ENCODE measurements at regions not wholly inside any gene's neighbourhood (a gene's known extent, or its start where the extent isn't known, plus 50 kb on each side); places are given as distances from the start of the nearest gene placed in this dataset.
A peak's percentile ranks its signal among the peaks of the same experiment; 100 is the strongest.

- TF ChIP-seq EZH2phosphoT487 (IDR thresholded peaks at IDR 0.05; ENCODE audit: low read depth), result no peak
- TF ChIP-seq CTCF (IDR thresholded peaks at IDR 0.05; ENCODE audit: low read depth, low read length), result no peak
- Histone ChIP-seq H3K9me3 (ENCODE audit: insufficient read depth, low read length) (no peaks in the 10 kb centered on the region), H2AFZ (ENCODE audit: low read depth, low read length) (no peak overlapping the region), H4K20me1 (ENCODE audit: insufficient read depth, low read length) (no peaks in the 10 kb centered on the region), H3K27me3 (ENCODE audit: low read depth, low read length) (no peaks in the 10 kb centered on the region), H3K4me1 (ENCODE audit: low read length) (peaks cover 58% of the 10 kb centered on the region), H3K27ac (ENCODE audit: low read length) (peak overlapping the region; percentile 70), H3K4me3 (ENCODE audit: low read length) (0 out of 2 replicates have a peak overlapping the region, but pooled peaks have one; percentile 10), H3K4me2 (ENCODE audit: low read length) (peak overlapping the region; percentile 58), H3K79me2 (ENCODE audit: low read length) (no peaks in the 10 kb centered on the region), H3K9ac (ENCODE audit: low read length) (no peak overlapping the region), H3K36me3 (replicated peaks; ENCODE audit: low read depth, low read length) (no peaks in the 10 kb centered on the region)
Observed at GRCh38 chr3:117600112-117600511, 890.5 kb downstream of the TUSC7 start.

- TF ChIP-seq CTCF (IDR thresholded peaks at IDR 0.05; ENCODE audit: low read depth, low read length) (no peak), EZH2phosphoT487 (IDR thresholded peaks at IDR 0.05; ENCODE audit: low read depth) (no peak)
- Histone ChIP-seq H3K9ac (ENCODE audit: low read length) (no peak overlapping the region), H3K27ac (ENCODE audit: low read length) (peak overlapping the region; percentile 70), H4K20me1 (ENCODE audit: insufficient read depth, low read length) (no peaks in the 10 kb centered on the region), H3K4me2 (ENCODE audit: low read length) (peak overlapping the region; percentile 58), H2AFZ (ENCODE audit: low read depth, low read length) (no peak overlapping the region), H3K4me1 (ENCODE audit: low read length) (peaks cover 58% of the 10 kb centered on the region), H3K79me2 (ENCODE audit: low read length) (no peaks in the 10 kb centered on the region), H3K9me3 (ENCODE audit: insufficient read depth, low read length) (no peaks in the 10 kb centered on the region), H3K27me3 (ENCODE audit: low read depth, low read length) (no peaks in the 10 kb centered on the region), H3K36me3 (replicated peaks; ENCODE audit: low read depth, low read length) (no peaks in the 10 kb centered on the region), H3K4me3 (ENCODE audit: low read length) (0 out of 2 replicates have a peak overlapping the region, but pooled peaks have one; percentile 10)
Observed at GRCh38 chr3:117600666-117601065, 891.1 kb downstream of the TUSC7 start.

- Histone ChIP-seq H3K36me3 (replicated peaks; ENCODE audit: low read depth, low read length) (no peaks in the 10 kb centered on the region), H3K4me1 (ENCODE audit: low read length) (peaks cover 58% of the 10 kb centered on the region), H2AFZ (ENCODE audit: low read depth, low read length) (no peak overlapping the region), H3K79me2 (ENCODE audit: low read length) (no peaks in the 10 kb centered on the region), H3K4me2 (ENCODE audit: low read length) (peak overlapping the region; percentile 67), H3K27ac (ENCODE audit: low read length) (peak overlapping the region; percentile 72; the same call in 1 of the 2 replicates), H4K20me1 (ENCODE audit: insufficient read depth, low read length) (no peaks in the 10 kb centered on the region), H3K9ac (ENCODE audit: low read length) (no peak overlapping the region), H3K4me3 (ENCODE audit: low read length) (peak overlapping the region; percentile 23), H3K27me3 (ENCODE audit: low read depth, low read length) (no peaks in the 10 kb centered on the region), H3K9me3 (ENCODE audit: insufficient read depth, low read length) (no peaks in the 10 kb centered on the region)
- TF ChIP-seq CTCF (IDR thresholded peaks at IDR 0.05; ENCODE audit: low read depth, low read length) (no peak), EZH2phosphoT487 (IDR thresholded peaks at IDR 0.05; ENCODE audit: low read depth) (no peak)
Observed at GRCh38 chr3:117602058-117602644, 892.6 kb downstream of the TUSC7 start.

- H2AFZ ChIP-seq (ENCODE audit: low read depth, low read length), result no peak overlapping the region
- H3K27me3 ChIP-seq (ENCODE audit: low read depth, low read length), result no peaks in the 10 kb centered on the region
- H3K9ac ChIP-seq (ENCODE audit: low read length), result peak overlapping the region; percentile 15; the same call in 1 of the 2 replicates
- peaks cover 58% of the 10 kb centered on the region for H3K4me1 ChIP-seq (ENCODE audit: low read length)
- no peaks in the 10 kb centered on the region for H4K20me1 ChIP-seq (ENCODE audit: insufficient read depth, low read length)
- TF ChIP-seq EZH2phosphoT487 (IDR thresholded peaks at IDR 0.05; ENCODE audit: low read depth) (no peak), CTCF (IDR thresholded peaks at IDR 0.05; ENCODE audit: low read depth, low read length) (no peak)
- no peaks in the 10 kb centered on the region for H3K36me3 ChIP-seq (replicated peaks; ENCODE audit: low read depth, low read length)
- peak overlapping the region; percentile 72 for H3K27ac ChIP-seq (ENCODE audit: low read length)
- H3K4me2 ChIP-seq (ENCODE audit: low read length), result peak overlapping the region; percentile 67
- H3K9me3 ChIP-seq (ENCODE audit: insufficient read depth, low read length), result no peaks in the 10 kb centered on the region
- no peaks in the 10 kb centered on the region for H3K79me2 ChIP-seq (ENCODE audit: low read length)
- H3K4me3 ChIP-seq (ENCODE audit: low read length), result peak overlapping the region; percentile 48
Observed at GRCh38 chr3:117603097-117603496, 893.5 kb downstream of the TUSC7 start.

All from OCI-LY3 (cell line).